Psoas muscle (tissue), 7 donors: ENCODE measurements at regions not wholly inside any gene's neighbourhood (a gene's known extent, or its start where the extent isn't known, plus 50 kb on each side); places are given as distances from the start of the nearest gene placed in this dataset.

Experiments
- ATAC-seq, 4 donors: fragments of 200-7000 bp; cut with Tn5 transposase; one replicate each; pipeline ENCODE4 v1.9.1; 2020; ENCODE audit warnings: moderate library complexity in 3 of 4, mild to moderate bottlenecking in 2 of 4
- DNase-seq, 2 donors: peaks; one replicate each; pipeline ENCODE4 v3.0.0-alpha.2; 2020
- H3K27ac ChIP-seq: fragments of 200-600 bp; one replicate; pipeline ENCODE4 v1.8.0; 2022
- H3K27me3 ChIP-seq, 3 donors: fragments of 200-600 bp in 1 of 3; one replicate each; pipeline versions ENCODE4 v1.6.1 to v1.8.0; 2013 to 2022; ENCODE audit warnings: low read length in 2 of 3, mild to moderate bottlenecking in 2 of 3, moderate library complexity in 1 of 3; ENCODE audit not compliant: insufficient read depth in 3 of 3
- H3K36me3 ChIP-seq, 2 donors: fragments of 200-600 bp in 1 of 2; one replicate each; pipeline versions ENCODE4 v1.6.1 to v1.8.0; 2013 to 2022; ENCODE audit warnings: low read depth in 1 of 2, mild to moderate bottlenecking in 1 of 2, moderate library complexity in 1 of 2; ENCODE audit not compliant: insufficient read depth in 1 of 2
- H3K4me1 ChIP-seq: fragments of 200-600 bp; one replicate; pipeline ENCODE4 v1.8.0; 2022
- H3K4me3 ChIP-seq: fragments of 200-600 bp; one replicate; pipeline ENCODE4 v1.8.0; 2022; ENCODE audit warnings: mild to moderate bottlenecking
- H3K9me3 ChIP-seq: fragments of 200-600 bp; one replicate; pipeline ENCODE4 v1.8.0; 2022
- CTCF ChIP-seq: fragments of 200-600 bp; IDR thresholded peaks from one replicate; pipeline ENCODE4 v1.8.0; 2022; ENCODE audit warnings: antibody characterized with exemption
- WGBS, 3 donors: extraction: QIAGEN DNeasy Blood & Tissue Kit; methylation state at CpG; one replicate each; pipeline versions ENCODE4 v1.1.6 to v1.1.7; 2013; 5-methylcytosine and 5-hydroxymethylcytosine counted together
- intact Hi-C, 2 donors: fragments of 100-400 bp; cut with DNase I; formaldehyde crosslinking; loops; one replicate each; pipeline versions ENCODE4 v1.11.0 to v1.14.2; 2022
- donor health status: healthy with polysubstance abuse.
- donor health status: DM: no; HTN: no; CAD: no; lungs with moderate emphysema.
- donor health status: Bipolar disorder and iron deficiency.
- donor health status: healthy.
- donor health status: DM: yes; HTN: yes; CAD: no.
- donor health status: DM: no; HTN: no; CAD: no.
- donor health status: DM: yes; HTN: yes; CAD: no.

GRCh38 chr3:26346497-26346896, 276.1 kb upstream of the LRRC3B start:
- Histone ChIP-seq H3K36me3 (no peaks in the 10 kb centered on the region), H3K9me3 (peaks cover 12% of the 10 kb centered on the region), H3K27ac (no peak overlapping the region), H3K4me1 (no peaks in the 10 kb centered on the region), H3K27me3 (no peaks in the 10 kb centered on the region), H3K4me3 (no peak overlapping the region)
- DNase-seq, result no peak
- ATAC-seq, result no peak
- WGBS, 3 donors, result 93 to 98% (median 95%) methylated on average over 13 of the region's 13 CpGs
- TF ChIP-seq CTCF, result no peak
- intact Hi-C loops, result no loop called here

DNA sequence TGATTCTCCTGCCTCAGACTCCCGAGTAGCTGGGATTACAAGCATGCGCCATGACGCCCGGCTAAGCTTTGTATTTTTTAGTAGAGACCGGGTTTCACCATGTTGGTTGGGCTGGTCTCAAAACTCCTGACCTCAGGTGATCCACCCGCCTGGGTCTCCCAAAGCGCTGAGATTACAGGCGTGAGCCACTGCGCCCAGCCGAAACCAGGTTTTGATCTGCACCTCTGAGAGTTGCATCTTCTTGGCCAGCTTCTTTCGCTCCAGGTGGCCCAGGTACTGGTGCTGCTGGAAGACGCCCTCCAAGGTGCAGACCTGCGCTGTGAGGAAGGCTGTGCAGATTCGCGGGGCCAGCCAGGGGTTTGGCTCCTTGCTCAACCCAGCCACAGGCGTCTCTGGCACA, 275.4 kb upstream of the LRRC3B start:
- H3K9me3 ChIP-seq, result peaks cover 12% of the 10 kb centered on the region
- ATAC-seq (no peak), DNase-seq (no peak)
- H3K4me1 ChIP-seq, result no peaks in the 10 kb centered on the region
- no peak for TF ChIP-seq CTCF
- H3K4me3 ChIP-seq, result no peak overlapping the region
- H3K36me3 ChIP-seq, result no peaks in the 10 kb centered on the region
- 95 to 97% (median 97%) methylated on average over 16 of the region's 16 CpGs for WGBS, 3 donors
- no peaks in the 10 kb centered on the region for H3K27me3 ChIP-seq
- intact Hi-C loops, result no loop called here
- no peak overlapping the region for H3K27ac ChIP-seq

DNA sequence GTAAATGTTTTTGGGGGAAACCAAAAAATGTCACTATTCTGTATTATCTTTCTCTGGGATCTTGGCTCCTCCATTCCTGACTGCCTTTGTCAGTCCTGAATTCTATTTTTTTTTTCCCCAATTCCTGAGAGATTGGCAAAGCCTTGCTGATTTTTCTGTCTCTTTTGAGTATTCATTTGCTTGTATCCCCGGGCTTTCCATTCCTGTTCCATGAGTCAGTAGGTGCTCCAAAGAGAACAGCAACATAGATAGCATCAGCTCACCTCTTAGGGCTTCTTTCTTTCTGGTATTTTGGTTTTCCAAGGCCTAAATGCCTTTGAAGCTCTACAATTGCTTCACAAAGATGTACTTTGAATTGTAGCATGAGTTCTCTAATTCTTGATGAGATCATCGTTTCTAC, 271.7 kb upstream of the LRRC3B start:
- Histone ChIP-seq H3K36me3 (no peaks in the 10 kb centered on the region), H3K27ac (no peak overlapping the region), H3K9me3 (peaks cover 12% of the 10 kb centered on the region), H3K4me1 (no peaks in the 10 kb centered on the region), H3K27me3 (no peaks in the 10 kb centered on the region), H3K4me3 (no peak overlapping the region)
- WGBS, 3 donors, result 76 to 83% (median 81%) methylated on average over 2 of the region's 2 CpGs
- no peak for TF ChIP-seq CTCF
- no peak for ATAC-seq
- DNase-seq, result no peak
- intact Hi-C loops, result no loop called here

DNA sequence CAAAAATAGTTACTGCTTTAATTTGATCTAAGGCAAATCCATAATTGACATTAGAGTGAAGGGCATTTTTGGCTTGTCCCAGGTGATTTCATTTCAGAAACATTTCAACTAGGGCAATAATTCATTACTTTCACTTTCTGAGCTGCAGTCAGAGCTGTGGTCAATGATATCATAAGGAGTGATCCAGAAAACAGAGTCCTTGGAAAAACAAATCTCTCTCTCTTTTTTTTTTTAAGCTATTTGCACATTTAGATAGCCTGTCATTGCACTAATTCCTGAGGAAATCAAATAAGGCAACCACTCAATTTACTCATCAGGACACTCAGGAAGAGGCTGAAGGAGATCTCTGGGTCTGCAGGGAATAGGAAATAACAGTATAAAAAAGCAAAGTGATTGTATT, 269.5 kb upstream of the LRRC3B start:
- ATAC-seq, result no peak

More for the DNA sequence above, 269.5 kb upstream of the LRRC3B start:
- Histone ChIP-seq H3K9me3 (peaks cover 12% of the 10 kb centered on the region), H3K27me3 (no peaks in the 10 kb centered on the region), H3K4me3 (no peak overlapping the region), H3K27ac (no peak overlapping the region), H3K36me3 (no peaks in the 10 kb centered on the region), H3K4me1 (no peaks in the 10 kb centered on the region)
- no peak for DNase-seq
- intact Hi-C loops, result loop anchor here in 1 of 2 donors (2.0 kb wide), 1 partner anchor 36 kb away; no protein-coding TSS in a partner anchor
- TF ChIP-seq CTCF, result no peak
